Frontal cortex (tissue), 3 donors: ENCODE measurements at regions not wholly inside any gene's neighbourhood (a gene's known extent, or its start where the extent isn't known, plus 50 kb on each side); places are given as distances from the start of the nearest gene placed in this dataset.
"Not testable (repeated sequence)": the region's sequence is repeated elsewhere in the genome, so short reads cannot be mapped to it uniquely, and the experiment has no call there.

Experiments used
- DNase-seq, 2 donors: peaks; one replicate each; pipeline ENCODE4 v3.0.0; 2012; ENCODE audit warnings: low spot score in 2 of 2
- FAIRE-seq: peaks from 2 replicates; lab custom pipeline; 2012; peaks lifted over from hg19 to GRCh38; lab: Jason Lieb, UNC
- donor health status: control.
- donor health status: control.
- donor health status: control.

- FAIRE-seq (no peak), DNase-seq (peak; percentile 58 to 66)
These were observed 185.9 kb downstream of the MSX2 start for GRCh38 chr5:174910245-174910737.

- FAIRE-seq (no peak), DNase-seq (no peak)
These were observed 178.9 kb downstream of the MSX2 start for GRCh38 chr5:174903172-174903732.

- DNase-seq (no peak), FAIRE-seq (no peak)
These were observed 177.0 kb downstream of the MSX2 start for GRCh38 chr5:174901336-174901735.

DNA sequence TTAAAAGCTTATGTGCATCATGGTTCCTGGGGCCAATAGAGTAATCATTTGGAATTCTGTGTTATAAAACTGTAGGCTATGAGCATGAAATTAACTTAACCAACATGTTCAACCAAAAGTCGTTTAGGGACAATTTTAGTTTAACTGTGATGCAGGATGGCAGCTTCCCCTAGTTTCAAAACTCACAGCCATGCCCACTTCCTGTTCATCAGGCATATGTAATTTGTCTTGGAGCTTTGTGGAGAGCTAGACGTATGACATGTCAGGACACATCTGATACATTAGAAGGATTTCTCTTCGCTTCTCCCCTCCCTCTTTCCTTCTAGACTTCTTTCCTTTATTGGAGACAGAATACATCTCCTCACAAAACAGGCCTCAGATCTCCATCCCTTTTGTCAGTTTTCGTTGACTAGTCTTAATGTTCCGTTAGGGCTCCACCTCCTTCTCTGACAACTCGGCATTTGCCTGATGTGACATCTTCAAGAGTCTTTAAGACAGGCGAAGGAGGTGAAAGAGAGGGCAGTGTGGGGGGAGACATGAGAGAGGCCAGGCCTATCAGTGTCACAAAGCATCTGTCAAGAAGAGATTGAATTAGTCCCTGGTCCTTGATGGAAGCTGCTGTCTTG is 176.0 kb downstream of the MSX2 start:
- FAIRE-seq: no peak

GRCh38 chr5:174897281-174897950 is 173.0 kb downstream of the MSX2 start:
- FAIRE-seq (no peak), DNase-seq (no peak)

More for the DNA sequence above, 176.0 kb downstream of the MSX2 start:
- no peak for DNase-seq

DNA sequence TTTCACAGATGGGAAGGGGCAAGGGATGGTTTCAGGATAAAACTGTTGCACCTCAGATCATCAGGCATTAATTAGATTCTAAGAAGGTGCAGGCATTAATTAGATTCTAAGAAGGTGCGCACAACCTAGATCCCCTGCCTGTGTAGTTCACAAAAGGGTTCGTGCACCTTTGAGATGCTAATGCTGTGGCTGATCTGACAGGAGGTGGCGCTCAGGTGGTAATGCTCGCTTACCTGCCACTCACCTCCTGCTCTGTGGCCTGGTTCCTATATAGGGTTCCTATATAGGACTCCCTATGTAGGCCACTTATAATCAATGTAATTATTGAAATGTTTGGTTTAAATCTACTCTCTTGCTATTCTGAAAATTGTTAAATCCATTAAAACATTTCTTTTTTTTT is 171.0 kb downstream of the MSX2 start:
- DNase-seq: no peak
- FAIRE-seq: no peak

DNA sequence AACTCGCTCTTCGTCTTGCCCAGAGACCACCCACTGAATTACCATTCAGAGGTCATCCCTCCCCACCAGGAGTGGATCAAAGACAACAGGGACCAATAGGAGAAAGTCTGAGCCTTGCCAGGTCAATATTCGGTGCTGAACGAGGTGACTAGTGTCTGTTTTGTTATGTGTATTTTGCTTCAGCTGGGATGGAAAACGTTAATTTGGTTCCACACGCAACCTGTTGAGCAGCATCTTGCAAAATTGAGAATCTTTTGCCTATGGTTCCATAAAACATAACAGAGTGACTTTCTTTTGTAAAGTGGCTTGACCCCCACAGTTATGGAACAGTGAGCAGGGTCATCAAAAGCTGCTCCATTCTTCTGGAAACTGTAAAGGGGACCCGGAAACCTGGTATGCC is 168.4 kb downstream of the MSX2 start:
- FAIRE-seq: no peak
- DNase-seq: no peak

GRCh38 chr5:174880412-174881200 is 156.2 kb downstream of the MSX2 start:
- DNase-seq, FAIRE-seq: not testable (repeated sequence)

GRCh38 chr5:174877987-174878386 is 153.6 kb downstream of the MSX2 start:
- DNase-seq (no peak), FAIRE-seq (no peak)

- DNase-seq (no peak), FAIRE-seq (no peak)
These were observed 147.9 kb downstream of the MSX2 start for GRCh38 chr5:174872271-174872670.

- DNase-seq (no peak), FAIRE-seq (no peak)
These were observed 127.8 kb downstream of the MSX2 start for GRCh38 chr5:174852143-174852542.

GRCh38 chr5:174850565-174851169 is 126.3 kb downstream of the MSX2 start:
- FAIRE-seq: no peak
- no peak for DNase-seq

GRCh38 chr5:174849426-174849825 is 125.0 kb downstream of the MSX2 start:
- FAIRE-seq: no peak
- DNase-seq: no peak

GRCh38 chr5:174844971-174845370 is 120.6 kb downstream of the MSX2 start:
- DNase-seq (no peak), FAIRE-seq (no peak)

- DNase-seq: no peak
These were observed 119.2 kb downstream of the MSX2 start for GRCh38 chr5:174843263-174844250.

GRCh38 chr5:174840435-174840834 is 116.1 kb downstream of the MSX2 start:
- FAIRE-seq: no peak
- DNase-seq: no peak

More at GRCh38 chr5:174843263-174844250, 119.2 kb downstream of the MSX2 start:
- FAIRE-seq: no peak

GRCh38 chr5:174839196-174839595 is 114.8 kb downstream of the MSX2 start:
- FAIRE-seq: peak; percentile 3

DNA sequence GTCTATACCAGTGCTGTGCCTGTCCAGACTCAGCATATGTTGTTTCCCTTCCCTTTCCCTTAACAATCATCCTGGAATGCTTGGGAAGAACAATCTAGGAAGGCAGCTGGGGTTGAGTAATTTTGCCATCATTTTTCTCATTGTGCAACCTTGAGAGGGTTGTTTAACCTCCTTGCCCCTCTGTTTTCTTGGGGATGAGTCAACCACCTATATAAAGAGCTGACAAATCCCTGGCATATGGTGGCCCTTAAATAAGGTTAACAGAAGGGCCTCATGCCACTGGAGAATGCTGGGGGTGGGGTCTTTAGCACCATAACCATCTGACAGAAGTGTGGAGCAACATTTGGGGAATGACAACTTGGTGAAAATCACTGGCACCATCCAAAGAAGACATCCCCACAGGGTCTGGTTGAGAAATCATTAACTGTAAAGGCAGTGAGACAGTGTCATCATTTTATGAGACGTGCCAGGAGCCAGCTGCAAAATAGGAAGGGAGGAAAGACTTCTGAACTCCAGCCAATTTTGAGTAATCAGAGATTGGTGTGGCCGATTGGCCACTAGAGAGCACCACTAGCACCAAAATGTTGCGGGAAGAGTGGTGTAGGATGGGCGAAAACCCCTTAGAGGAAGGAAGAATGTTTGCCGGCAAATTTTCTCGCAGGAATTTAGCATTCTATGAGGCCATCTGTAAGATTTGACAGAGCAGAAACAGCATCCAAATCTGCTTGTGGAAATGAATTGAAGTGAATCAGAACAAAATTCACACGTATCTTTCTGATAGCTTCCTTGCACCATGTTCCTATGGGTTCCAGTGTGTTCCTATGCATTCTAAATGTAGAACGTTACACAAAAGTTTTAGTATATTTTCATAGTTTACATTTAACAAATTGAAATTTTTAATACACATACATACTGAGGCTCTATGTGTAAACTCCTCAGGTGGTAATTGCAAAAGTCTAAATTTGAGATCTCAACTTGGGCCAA is 113.8 kb downstream of the MSX2 start:
- DNase-seq (peak; percentile 12 to 21), FAIRE-seq (no peak)

More at GRCh38 chr5:174839196-174839595, 114.8 kb downstream of the MSX2 start:
- peak in 1 of 2 donors; percentile 22 for DNase-seq
